Tibial nerve (tissue), 4 donors: ENCODE measurements at regions not wholly inside any gene's neighbourhood (a gene's known extent, or its start where the extent isn't known, plus 50 kb on each side); places are given as distances from the start of the nearest gene placed in this dataset.

Source experiments
- DNase-seq, 2 donors: peaks; one replicate each; pipeline ENCODE4 v3.0.0-alpha.2; 2019; ENCODE audit warnings: low spot score in 2 of 2
- H3K27ac ChIP-seq, 4 donors: fragments of 200-600 bp; sonication (generic) in 3 of 4; one replicate each; pipeline ENCODE4 v1.5.1; 2017 to 2019; ENCODE audit warnings: mild to moderate bottlenecking in 1 of 4
- H3K27me3 ChIP-seq, 2 donors: fragments of 200-600 bp; sonication (generic) in 1 of 2; one replicate each; pipeline versions ENCODE4 v1.5.1 to v1.6.0; 2017 to 2019
- H3K36me3 ChIP-seq, 3 donors: fragments of 200-600 bp; sonication (generic); one replicate each; pipeline ENCODE4 v1.5.1; 2018 to 2019
- H3K4me1 ChIP-seq, 4 donors: fragments of 200-600 bp; sonication (generic) in 3 of 4; one replicate each; pipeline ENCODE4 v1.5.1; 2017 to 2019
- H3K4me3 ChIP-seq, 4 donors: fragments of 200-600 bp; sonication (generic) in 3 of 4; one replicate each; pipeline ENCODE4 v1.5.1; 2017 to 2019; ENCODE audit warnings: mild to moderate bottlenecking in 1 of 4, moderate library complexity in 1 of 4
- H3K9me3 ChIP-seq, 4 donors: fragments of 200-600 bp; sonication (generic) in 3 of 4; one replicate each; pipeline ENCODE4 v1.5.1; 2017 to 2019
- CTCF ChIP-seq, 5 experiments: fragments of 200-600 bp in 3 of 5; fragments of 450-650 bp in 2 of 5; sonication (generic) in 3 of 5; IDR thresholded peaks; one replicate each; pipeline ENCODE4 v1.5.1; 2016 to 2019; ENCODE audit warnings: antibody characterized with exemption in 5 of 5, mild to moderate bottlenecking in 3 of 5, moderate library complexity in 2 of 5
- EP300 ChIP-seq, 2 donors: sonication (generic); formaldehyde crosslinking; IDR thresholded peaks; one replicate each; pipeline ENCODE4 v1.6.1; 2017; ENCODE audit warnings: antibody characterized with exemption in 2 of 2, mild to moderate bottlenecking in 1 of 2
- POLR2A ChIP-seq, 2 donors: fragments of 450-650 bp; IDR thresholded peaks; one replicate each; pipeline ENCODE4 v1.6.1; 2017; ENCODE audit warnings: antibody characterized with exemption in 2 of 2, mild to moderate bottlenecking in 2 of 2, moderate library complexity in 2 of 2
- WGBS, 2 donors: methylation state at CpG; one replicate each; pipeline ENCODE4 v1.1.5; 2018; 5-methylcytosine and 5-hydroxymethylcytosine counted together

- peaks cover 0 to 9% (median 0%) of the 10 kb centered on the region in 4 donors for H3K9me3 ChIP-seq
- no peaks in the 10 kb centered on the region for H3K27me3 ChIP-seq
- 80 to 87% methylated on average over 7 of the region's 7 CpGs for WGBS, 2 donors
- TF ChIP-seq POLR2A (IDR thresholded peaks at IDR 0.05) (no peak), EP300 (IDR thresholded peaks at IDR 0.05) (no peak), CTCF (IDR thresholded peaks at IDR 0.05) (no peak)
- H3K4me3 ChIP-seq = no peak overlapping the region
- no peak overlapping the region for H3K27ac ChIP-seq
- DNase-seq = no peak
- peaks cover 0 to 19% (median 0%) of the 10 kb centered on the region in 3 donors for H3K36me3 ChIP-seq
- H3K4me1 ChIP-seq = no peaks in the 10 kb centered on the region
Measured at GRCh38 chr17:13777003-13777402, 175.3 kb upstream of the HS3ST3A1 start.

- 66 to 69% methylated on average over 7 of the region's 7 CpGs for WGBS, 2 donors
- no peaks in the 10 kb centered on the region for H3K4me1 ChIP-seq
- TF ChIP-seq EP300 (IDR thresholded peaks at IDR 0.05) (no peak), CTCF (IDR thresholded peaks at IDR 0.05) (no peak), POLR2A (IDR thresholded peaks at IDR 0.05) (no peak)
- no peaks in the 10 kb centered on the region for H3K9me3 ChIP-seq
- H3K27ac ChIP-seq = no peak overlapping the region
- H3K4me3 ChIP-seq = no peak overlapping the region
- no peaks in the 10 kb centered on the region for H3K36me3 ChIP-seq
- H3K27me3 ChIP-seq = no peaks in the 10 kb centered on the region
- no peak for DNase-seq
Measured at GRCh38 chr17:13784434-13785095, 182.8 kb upstream of the HS3ST3A1 start.

- Histone ChIP-seq H3K9me3 (no peaks in the 10 kb centered on the region), H3K4me1 (no peaks in the 10 kb centered on the region), H3K36me3 (no peaks in the 10 kb centered on the region), H3K4me3 (no peak overlapping the region), H3K27ac (no peak overlapping the region), H3K27me3 (no peaks in the 10 kb centered on the region)
- DNase-seq = no peak
- 69 to 73% methylated on average over 9 of the region's 9 CpGs for WGBS, 2 donors
- TF ChIP-seq EP300 (IDR thresholded peaks at IDR 0.05) (no peak), POLR2A (IDR thresholded peaks at IDR 0.05) (no peak), CTCF (IDR thresholded peaks at IDR 0.05) (no peak)
Measured at GRCh38 chr17:13785981-13786598, 184.4 kb upstream of the HS3ST3A1 start.

DNA sequence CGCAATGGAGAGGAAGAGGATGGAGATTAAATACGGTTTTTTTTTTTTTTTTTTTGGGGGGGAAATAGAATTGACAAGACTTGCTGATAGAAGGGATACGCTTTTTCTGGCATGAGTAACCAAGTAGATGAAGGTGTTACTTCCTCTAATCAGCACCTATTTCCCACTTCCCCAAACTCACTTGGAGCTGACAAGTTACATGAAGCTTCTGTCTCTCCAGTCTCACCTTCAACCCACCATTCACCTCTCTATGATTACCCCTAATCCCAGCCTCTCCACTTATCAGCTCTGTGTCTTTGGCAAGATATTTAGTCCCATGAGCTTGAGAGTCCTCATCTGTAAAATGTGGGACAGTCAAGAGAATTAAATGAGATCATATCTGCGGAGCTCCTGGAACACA is 185.9 kb upstream of the HS3ST3A1 start:
- H3K4me1 ChIP-seq = no peaks in the 10 kb centered on the region
- no peak for DNase-seq
- H3K27ac ChIP-seq = no peak overlapping the region
- H3K27me3 ChIP-seq = no peaks in the 10 kb centered on the region
- H3K9me3 ChIP-seq = no peaks in the 10 kb centered on the region
- TF ChIP-seq POLR2A (IDR thresholded peaks at IDR 0.05) (no peak), CTCF (IDR thresholded peaks at IDR 0.05) (no peak), EP300 (IDR thresholded peaks at IDR 0.05) (no peak)
- H3K4me3 ChIP-seq = no peak overlapping the region
- H3K36me3 ChIP-seq = no peaks in the 10 kb centered on the region
- 68 to 83% methylated on average over 4 of the region's 4 CpGs for WGBS, 2 donors

GRCh38 chr17:13788385-13788784 is 186.7 kb upstream of the HS3ST3A1 start:
- Histone ChIP-seq H3K9me3 (no peaks in the 10 kb centered on the region), H3K27ac (no peak overlapping the region), H3K36me3 (no peaks in the 10 kb centered on the region), H3K4me1 (no peaks in the 10 kb centered on the region), H3K27me3 (no peaks in the 10 kb centered on the region), H3K4me3 (no peak overlapping the region)
- 45 to 70% methylated on average over 2 of the region's 2 CpGs for WGBS, 2 donors
- TF ChIP-seq CTCF (IDR thresholded peaks at IDR 0.05) (no peak), EP300 (IDR thresholded peaks at IDR 0.05) (no peak), POLR2A (IDR thresholded peaks at IDR 0.05) (no peak)
- DNase-seq = no peak
